ENCODE measurements at regions not wholly inside any gene's neighbourhood (a gene's known extent, or its start where the extent isn't known, plus 50 kb on each side); places are given as distances from the start of the nearest gene placed in this dataset.
"Not testable (repeated sequence)": the region's sequence is repeated elsewhere in the genome, so short reads cannot be mapped to it uniquely, and the experiment has no call there.

- no peak for DNase-seq (ENCODE audit: extremely low read depth, low read depth, low spot score)
Observed at GRCh38 chr10:109022417-109023049, 900.8 kb downstream of the XPNPEP1 start.

DNA sequence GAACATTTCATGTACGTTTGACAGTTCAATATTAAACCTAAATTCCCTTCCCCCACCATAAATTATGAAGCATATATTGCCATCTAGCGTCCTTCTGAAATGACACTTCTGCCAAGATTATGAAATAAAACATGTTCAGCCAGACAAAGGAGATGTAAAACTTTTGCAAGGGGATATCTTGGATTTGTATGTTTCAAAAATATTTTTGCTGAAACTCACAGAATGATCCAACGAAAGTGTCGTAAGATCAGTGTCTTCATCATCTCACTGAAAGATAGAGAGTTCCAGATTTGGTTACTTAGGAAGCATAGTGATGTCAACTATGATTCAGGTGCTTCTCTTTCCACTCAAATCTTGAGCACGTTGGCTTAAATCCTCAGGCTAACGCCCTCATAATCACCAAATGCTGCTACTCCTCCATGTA, 904.3 kb downstream of the XPNPEP1 start:
- no peak for DNase-seq (ENCODE audit: extremely low read depth, low read depth, low spot score)

DNA sequence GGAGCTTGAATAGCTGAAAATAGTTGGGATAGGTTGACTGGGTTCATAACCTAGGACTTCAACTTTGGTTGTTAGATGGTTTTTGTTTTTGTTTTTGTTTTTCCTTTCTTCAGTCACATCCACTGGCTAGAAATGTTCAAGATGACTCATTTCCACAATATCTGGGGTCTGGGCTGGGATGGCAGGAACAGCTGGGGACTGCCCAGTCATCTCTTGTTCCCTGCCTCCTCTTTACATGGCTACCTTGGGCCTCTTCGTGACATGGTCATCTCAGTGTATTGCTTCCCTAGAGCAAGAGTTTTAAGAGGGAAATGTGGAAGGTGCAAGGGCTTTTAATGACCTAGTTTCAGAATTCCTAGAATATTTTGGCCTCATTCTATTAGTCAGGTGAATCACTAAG, 915.8 kb downstream of the XPNPEP1 start:
- DNase-seq (ENCODE audit: extremely low read depth, low read depth, low spot score): no peak

DNA sequence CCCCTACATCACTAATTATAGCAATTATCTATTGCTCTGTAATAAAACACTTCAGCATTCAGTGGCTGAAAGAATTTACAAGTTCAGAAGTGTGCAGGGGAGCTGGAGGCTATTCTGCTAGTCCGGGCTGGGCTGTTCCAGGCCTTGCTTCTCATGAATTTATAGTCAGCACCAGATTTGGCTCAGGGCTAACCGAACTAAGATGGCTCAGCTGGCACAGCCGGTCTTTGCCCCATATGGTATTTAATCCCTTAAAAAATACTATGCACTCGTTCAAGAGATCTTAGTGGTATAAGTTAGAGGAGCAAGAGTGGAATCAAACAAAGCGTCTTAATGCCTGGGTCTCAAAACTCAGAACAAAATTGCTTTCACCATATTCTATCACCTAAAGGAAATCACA, 932.9 kb downstream of the XPNPEP1 start:
- DNase-seq (ENCODE audit: extremely low read depth, low read depth, low spot score): no peak

- no peak for DNase-seq (ENCODE audit: extremely low read depth, low read depth, low spot score)
Observed at GRCh38 chr10:108989976-108990375, 933.3 kb downstream of the XPNPEP1 start.

- no peak for DNase-seq (ENCODE audit: extremely low read depth, low read depth, low spot score)
Observed at GRCh38 chr10:108982159-108982558, 941.2 kb downstream of the XPNPEP1 start.

DNA sequence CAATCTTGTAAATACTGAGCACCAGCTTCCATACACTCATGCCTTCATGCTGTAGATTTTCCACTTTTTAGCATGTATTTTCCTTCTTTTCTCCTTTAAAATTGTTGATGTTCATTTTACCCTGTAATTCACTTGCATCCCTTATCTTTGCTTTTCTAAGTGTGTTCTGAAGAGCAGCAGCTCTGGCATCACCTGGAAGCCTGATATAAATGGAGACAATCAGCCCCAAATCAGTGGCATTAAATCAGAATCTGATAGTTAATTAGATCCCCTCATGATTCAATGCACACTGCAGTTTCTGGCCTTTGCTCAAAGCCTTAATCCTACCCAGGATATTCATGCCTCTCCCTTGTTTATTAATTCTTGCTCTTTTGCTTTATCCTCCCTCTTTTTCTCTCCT, 942.4 kb downstream of the XPNPEP1 start:
- no peak for DNase-seq (ENCODE audit: extremely low read depth, low read depth, low spot score)

- DNase-seq (ENCODE audit: extremely low read depth, low read depth, low spot score): no peak
Observed at GRCh38 chr10:108975459-108976058, 947.8 kb downstream of the XPNPEP1 start.

DNA sequence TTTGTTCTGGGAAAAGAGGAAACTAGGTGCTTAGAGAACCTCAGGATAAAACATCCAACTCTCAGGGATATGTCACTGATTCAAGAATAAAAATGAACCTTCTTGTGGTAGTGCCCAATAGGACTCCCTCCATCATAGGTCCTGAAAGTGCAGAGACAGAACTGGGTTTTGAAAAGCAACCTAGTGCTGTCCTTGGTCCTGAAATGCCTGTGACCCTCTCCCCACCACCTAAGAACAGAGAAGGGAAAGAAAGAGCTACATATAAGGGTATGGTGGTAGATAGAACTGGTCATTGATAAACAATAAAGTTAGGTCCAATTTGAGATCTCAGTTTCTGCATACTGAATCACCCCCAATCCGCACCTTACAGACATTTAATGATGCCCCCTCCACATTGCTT, 953.3 kb downstream of the XPNPEP1 start:
- no peak for DNase-seq (ENCODE audit: extremely low read depth, low read depth, low spot score)

DNA sequence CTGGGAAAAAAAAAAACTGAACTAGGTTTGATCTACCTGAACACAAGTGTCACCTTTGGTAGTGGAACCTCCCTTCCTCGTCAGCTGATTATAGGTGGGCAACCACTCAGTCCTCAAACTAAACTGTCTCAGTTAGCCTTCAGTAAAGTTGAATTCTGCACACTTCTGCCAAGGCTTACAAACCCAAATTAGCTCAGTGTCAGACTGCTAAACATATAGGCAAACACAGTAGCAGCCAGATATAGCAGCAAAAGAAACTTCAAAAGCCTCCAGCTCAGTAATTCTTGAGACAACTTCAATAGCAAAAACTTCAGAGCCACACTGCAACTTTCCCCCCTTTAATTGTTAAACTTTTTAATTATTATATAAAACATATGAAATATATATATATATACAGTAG, 956.9 kb downstream of the XPNPEP1 start:
- DNase-seq (ENCODE audit: extremely low read depth, low read depth, low spot score): no peak

DNA sequence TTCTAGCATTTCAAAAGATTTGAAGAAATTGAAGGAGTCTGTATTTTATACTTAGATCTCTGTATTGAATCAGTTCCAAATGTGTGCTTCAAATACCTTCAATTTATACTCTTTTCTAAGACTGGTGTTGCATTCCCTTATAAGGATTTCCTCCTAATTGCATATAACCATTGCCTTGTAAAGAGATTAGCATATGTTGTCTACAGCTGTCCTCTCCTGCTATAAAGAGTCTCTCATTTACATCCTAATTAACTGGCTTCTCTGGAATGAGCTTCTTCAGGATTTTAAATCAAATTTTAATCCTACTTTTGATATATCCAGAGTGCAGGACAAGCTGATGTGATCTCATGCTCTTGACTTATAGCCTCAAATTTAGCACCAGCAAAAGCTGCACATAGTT, 957.3 kb downstream of the XPNPEP1 start:
- no peak for DNase-seq (ENCODE audit: extremely low read depth, low read depth, low spot score)

DNA sequence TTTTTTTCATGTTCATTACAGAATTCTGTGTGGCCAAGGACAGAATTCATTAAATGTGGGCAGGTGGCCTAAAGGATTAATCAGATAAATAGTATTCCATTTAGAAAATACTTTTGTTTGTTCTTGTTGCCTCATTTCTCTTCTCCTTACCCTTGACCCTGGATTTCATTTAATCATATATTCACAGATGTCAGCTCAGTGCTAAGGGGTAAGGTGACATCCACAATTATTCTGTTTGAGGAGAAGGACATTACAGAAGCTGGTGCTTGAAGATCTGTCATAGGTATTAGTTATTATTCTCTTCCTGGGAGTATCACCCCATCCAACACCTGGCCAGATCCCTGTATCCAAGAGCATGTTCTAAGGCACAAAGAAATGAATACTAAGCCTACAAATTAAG, 961.1 kb downstream of the XPNPEP1 start:
- DNase-seq (ENCODE audit: extremely low read depth, low read depth, low spot score): no peak

DNA sequence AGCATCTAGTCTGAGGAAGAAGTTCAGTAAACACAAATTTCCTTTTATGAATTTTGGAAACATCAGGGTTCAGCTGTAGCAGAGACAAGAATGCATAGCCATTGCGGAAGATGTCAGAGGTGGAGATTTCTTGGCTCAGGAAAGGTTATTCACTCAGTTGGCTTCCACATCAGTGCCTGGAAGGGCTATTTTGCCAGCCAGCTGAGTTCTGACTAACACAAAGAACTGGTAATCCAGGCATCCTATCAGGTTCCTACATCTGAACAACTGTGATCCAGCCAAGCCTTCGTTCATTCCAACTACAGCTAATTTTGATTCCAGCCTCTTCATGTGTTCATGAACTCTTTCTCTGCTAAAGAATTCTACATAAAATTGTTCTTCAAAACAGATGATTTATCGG, 965.6 kb downstream of the XPNPEP1 start:
- DNase-seq (ENCODE audit: extremely low read depth, low read depth, low spot score): no peak

DNA sequence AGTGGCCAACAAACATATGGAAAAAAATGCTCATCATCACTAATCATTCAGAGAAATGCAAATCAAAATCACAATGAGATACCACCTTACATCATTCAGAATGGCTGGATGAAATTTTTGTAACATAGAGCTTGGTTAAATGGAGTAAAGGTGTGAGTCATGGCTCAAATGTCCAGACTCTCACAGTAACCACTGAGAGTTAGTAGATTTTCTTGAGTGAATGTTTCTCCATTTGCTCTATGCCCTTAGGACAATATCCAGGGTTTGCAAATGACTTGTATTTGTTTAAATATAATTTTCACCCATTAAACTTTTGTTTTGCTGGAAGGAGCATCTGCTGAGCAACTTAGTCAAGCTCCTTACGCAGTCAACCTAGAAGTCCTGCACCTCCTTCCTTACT, 967.2 kb downstream of the XPNPEP1 start:
- DNase-seq (ENCODE audit: extremely low read depth, low read depth, low spot score): no peak

DNA sequence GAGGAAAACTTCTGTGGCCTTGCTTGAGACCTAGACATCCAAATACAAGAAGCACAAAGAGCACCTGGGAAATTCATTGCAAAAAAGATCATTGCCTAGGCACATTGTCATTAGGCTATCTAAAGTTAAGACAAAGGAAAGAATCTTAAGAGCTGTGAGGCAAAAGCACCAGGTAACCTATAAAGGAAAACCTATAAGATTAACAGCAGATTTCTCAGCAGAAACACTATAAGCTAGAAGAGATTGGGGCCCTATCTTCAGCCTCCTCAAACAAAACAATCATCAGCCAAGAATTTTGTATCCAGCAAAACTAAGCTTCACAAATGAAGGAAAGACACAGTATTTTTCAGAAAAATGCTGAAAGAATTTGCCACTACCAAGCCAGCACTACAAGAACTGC, 1003.3 kb downstream of the XPNPEP1 start:
- not testable (repeated sequence) for DNase-seq (ENCODE audit: extremely low read depth, low read depth, low spot score)

GRCh38 chr10:108913300-108913699, 1010.0 kb downstream of the XPNPEP1 start:
- DNase-seq (ENCODE audit: extremely low read depth, low read depth, low spot score): no peak

DNA sequence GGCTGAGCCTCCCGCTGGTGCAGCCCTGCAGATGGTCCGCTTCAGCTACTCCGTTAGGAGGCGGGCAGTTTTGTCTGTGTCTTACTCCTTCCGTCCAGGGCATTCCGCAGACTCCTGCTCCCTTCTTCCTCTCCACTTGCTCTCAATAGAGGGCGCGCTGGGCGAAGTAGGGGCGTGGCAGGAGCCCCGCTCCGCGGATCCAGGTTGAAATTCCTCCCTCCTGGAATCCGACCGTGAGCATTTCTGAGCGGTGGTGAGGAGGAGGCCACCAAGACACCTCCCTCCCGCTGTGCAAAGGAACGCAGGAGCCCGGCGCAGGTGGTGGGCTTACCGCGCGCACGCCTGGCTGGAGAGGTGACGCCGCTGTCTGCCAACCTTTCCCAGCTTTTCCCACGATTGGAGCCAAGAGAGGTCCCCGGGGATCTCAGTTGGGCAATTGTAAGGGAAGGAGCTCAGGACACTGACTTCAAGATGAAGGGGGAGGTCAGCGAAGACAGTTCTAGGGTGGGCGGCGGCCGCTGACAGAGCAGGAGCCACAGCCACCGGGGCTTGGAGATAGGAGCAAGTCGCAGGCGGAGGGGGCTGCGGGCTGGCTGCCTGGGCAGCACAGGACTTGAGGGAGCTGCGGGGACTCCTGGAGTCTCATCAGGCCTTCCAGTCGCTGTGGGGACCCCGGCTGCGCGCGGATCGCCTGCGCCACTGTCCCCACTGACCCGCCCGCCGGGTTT, 1011.3 kb downstream of the XPNPEP1 start:
- no peak for DNase-seq (ENCODE audit: extremely low read depth, low read depth, low spot score)

DNA sequence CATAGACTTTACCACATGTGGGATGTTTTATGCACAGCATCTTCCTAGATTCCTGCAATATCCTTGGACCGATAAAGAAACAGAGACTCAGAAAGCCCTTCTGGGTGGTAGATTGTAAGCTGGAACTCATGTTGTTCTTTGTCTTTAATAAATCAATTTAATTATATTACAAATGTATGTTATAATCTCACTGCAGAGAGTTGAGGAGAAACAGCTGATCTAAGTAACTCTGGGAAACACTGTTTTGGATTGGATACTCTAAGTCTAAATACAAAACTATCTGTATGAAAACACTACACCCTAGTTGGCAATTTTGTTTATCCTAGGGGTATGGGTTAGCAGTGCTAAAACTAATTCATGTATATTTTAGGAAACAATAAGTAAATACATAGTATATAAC, 1015.2 kb downstream of the XPNPEP1 start:
- no peak for DNase-seq (ENCODE audit: extremely low read depth, low read depth, low spot score)

- no peak for DNase-seq (ENCODE audit: extremely low read depth, low read depth, low spot score)
Observed at GRCh38 chr10:108905821-108906220, 1017.5 kb downstream of the XPNPEP1 start.

DNA sequence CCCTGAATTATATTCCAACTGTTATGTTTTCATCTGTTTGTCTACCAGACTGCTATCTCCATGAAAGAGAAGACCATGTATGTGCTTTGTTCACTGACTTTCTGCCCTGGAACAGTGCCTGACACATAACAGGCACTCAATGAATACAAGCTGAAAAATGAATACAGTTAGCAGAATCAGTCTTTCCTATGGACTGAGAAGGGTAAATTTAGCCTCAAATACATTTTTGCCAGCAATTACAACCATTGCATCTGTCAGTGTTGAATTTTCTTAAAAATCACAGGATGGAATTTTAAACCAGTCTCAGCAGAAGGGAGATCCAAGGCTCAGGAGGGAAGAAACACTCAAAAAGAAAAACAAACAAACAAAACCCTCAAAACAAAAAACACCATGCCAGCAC, 1018.1 kb downstream of the XPNPEP1 start:
- DNase-seq (ENCODE audit: extremely low read depth, low read depth, low spot score): no peak

- no peak for DNase-seq (ENCODE audit: extremely low read depth, low read depth, low spot score)
Observed at GRCh38 chr10:108904163-108904838, 1019.0 kb downstream of the XPNPEP1 start.
